ENCODE measurements at regions not wholly inside any gene's neighbourhood (a gene's known extent, or its start where the extent isn't known, plus 50 kb on each side); places are given as distances from the start of the nearest gene placed in this dataset.

DNA sequence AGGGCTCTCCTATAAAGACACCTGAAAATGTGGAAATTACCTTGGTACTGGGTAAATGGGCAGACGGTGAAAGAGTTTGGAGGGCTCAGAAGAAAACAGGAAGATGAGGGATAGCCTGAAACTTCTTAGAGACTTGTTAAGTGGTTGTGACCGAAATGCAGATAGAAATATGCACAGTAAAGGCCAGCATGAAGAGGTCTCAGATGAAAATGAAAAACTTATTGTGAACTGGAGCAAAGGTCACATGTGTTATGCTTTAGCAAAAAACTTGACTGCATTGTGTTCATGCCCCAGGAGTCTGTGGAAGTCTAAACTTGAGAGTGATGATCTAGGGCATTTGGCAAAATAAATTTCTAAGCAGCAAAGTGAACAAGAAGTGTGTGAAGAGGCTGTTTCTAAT is 137.1 kb downstream of the CBLN2 start:
- no peak overlapping the region for H3K27ac Mint-ChIP-seq
- no peak for DNase-seq
- H3K36me3 ChIP-seq (replicated peaks in 1 of 2; ENCODE audit: control insufficient read depth in 1 of 2, insufficient read depth in 2 of 2, low read length in 2 of 2) = no peaks in the 10 kb centered on the region
- H3K27me3 Mint-ChIP-seq (ENCODE audit: low read depth in 3 of 3) = peaks cover 0 to 3% (median 0%) of the 10 kb centered on the region in 3 donors
- WGBS (ENCODE audit: insufficient coverage) = 88% methylated on average over 2 of the region's 2 CpGs
- no peak overlapping the region for H3K9ac ChIP-seq (ENCODE audit: insufficient read depth, low read length, poor library complexity, severe bottlenecking)
- TF ChIP-seq, protein P1, sequence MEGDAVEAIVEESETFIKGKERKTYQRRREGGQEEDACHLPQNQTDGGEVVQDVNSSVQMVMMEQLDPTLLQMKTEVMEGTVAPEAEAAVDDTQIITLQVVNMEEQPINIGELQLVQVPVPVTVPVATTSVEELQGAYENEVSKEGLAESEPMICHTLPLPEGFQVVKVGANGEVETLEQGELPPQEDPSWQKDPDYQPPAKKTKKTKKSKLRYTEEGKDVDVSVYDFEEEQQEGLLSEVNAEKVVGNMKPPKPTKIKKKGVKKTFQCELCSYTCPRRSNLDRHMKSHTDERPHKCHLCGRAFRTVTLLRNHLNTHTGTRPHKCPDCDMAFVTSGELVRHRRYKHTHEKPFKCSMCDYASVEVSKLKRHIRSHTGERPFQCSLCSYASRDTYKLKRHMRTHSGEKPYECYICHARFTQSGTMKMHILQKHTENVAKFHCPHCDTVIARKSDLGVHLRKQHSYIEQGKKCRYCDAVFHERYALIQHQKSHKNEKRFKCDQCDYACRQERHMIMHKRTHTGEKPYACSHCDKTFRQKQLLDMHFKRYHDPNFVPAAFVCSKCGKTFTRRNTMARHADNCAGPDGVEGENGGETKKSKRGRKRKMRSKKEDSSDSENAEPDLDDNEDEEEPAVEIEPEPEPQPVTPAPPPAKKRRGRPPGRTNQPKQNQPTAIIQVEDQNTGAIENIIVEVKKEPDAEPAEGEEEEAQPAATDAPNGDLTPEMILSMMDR (IDR thresholded peaks at IDR 0.05) = no peak
- no peaks in the 10 kb centered on the region for H3K79me2 ChIP-seq (ENCODE audit: insufficient read depth, low read length)
- intact Hi-C loops (cut with micrococcal nuclease) = no loop called here
- no peaks in the 10 kb centered on the region for H3K36me3 Mint-ChIP-seq
- H3K4me1 ChIP-seq (ENCODE audit: control insufficient read depth in 1 of 2, insufficient read depth in 2 of 2, low read length in 2 of 2) = no peaks in the 10 kb centered on the region
- H3K27ac ChIP-seq (ENCODE audit: low read depth in 1 of 2, low read length in 2 of 2) = no peak overlapping the region
- H3K4me2 ChIP-seq (replicated peaks; ENCODE audit: extremely low read depth, low read length, poor library complexity, severe bottlenecking) = no peak overlapping the region
- H3K4me1 Mint-ChIP-seq = no peaks in the 10 kb centered on the region
- peaks cover 0 to 10% (median 3%) of the 10 kb centered on the region in 7 donors for H3K9me3 Mint-ChIP-seq
- H3K27me3 ChIP-seq (ENCODE audit: control insufficient read depth in 2 of 2, insufficient read depth in 2 of 2, low read length in 2 of 2) = no peaks in the 10 kb centered on the region
- H3K9me3 ChIP-seq (replicated peaks in 1 of 2; ENCODE audit: control insufficient read depth in 1 of 2, insufficient read depth in 1 of 2, low read length in 2 of 2) = peaks cover 3 to 6% of the 10 kb centered on the region in 2 donors
- no peaks in the 10 kb centered on the region for H4K20me1 ChIP-seq (ENCODE audit: insufficient read depth, low read length)
- no peak overlapping the region for H3K4me3 ChIP-seq (replicated peaks in 1 of 3; ENCODE audit: low read depth in 2 of 3, low read length in 3 of 3)
- H2AFZ ChIP-seq (ENCODE audit: insufficient read depth, low read depth, low read length, poor library complexity, severe bottlenecking) = no peak overlapping the region
- H3K4me3 Mint-ChIP-seq = no peak overlapping the region

DNA sequence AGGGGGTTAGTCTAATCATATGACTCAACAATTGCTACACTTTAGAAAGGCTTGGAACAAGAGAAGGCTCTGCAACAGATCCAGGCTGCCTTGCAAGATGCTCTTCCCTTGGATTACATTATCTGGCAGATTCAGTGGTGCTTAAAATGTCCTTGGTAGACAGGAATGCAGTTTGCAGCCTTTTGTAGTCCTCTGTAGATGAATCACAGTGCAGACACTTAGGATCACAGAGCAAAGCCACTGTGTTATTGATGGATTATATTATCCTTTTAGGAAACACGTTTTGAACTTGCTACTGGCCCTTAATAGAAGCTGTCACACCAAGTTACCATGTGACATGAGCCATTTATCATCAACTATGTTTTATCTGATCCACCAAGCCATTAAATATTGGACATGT is 152.2 kb downstream of the CBLN2 start:
- no peak overlapping the region for H2AFZ ChIP-seq (ENCODE audit: insufficient read depth, low read depth, low read length, poor library complexity, severe bottlenecking)
- H3K27me3 ChIP-seq (ENCODE audit: control insufficient read depth in 2 of 2, insufficient read depth in 2 of 2, low read length in 2 of 2) = no peaks in the 10 kb centered on the region
- no peak overlapping the region for H3K27ac ChIP-seq (ENCODE audit: low read depth in 1 of 2, low read length in 2 of 2)
- peaks cover 0 to 2% of the 10 kb centered on the region in 2 donors for H3K9me3 ChIP-seq (replicated peaks in 1 of 2; ENCODE audit: control insufficient read depth in 1 of 2, insufficient read depth in 1 of 2, low read length in 2 of 2)
- Mint-ChIP-seq H3K4me3 (no peak overlapping the region), H3K9me3 (peaks cover 0 to 7% (median 4%) of the 10 kb centered on the region in 7 donors), H3K36me3 (no peaks in the 10 kb centered on the region), H3K27ac (no peak overlapping the region), H3K4me1 (no peaks in the 10 kb centered on the region), H3K27me3 (ENCODE audit: low read depth in 3 of 3) (no peaks in the 10 kb centered on the region)
- H4K20me1 ChIP-seq (ENCODE audit: insufficient read depth, low read length) = no peaks in the 10 kb centered on the region
- WGBS (ENCODE audit: insufficient coverage) = 29% methylated on average over 1 of the region's 1 CpG
- H3K4me1 ChIP-seq (ENCODE audit: control insufficient read depth in 1 of 2, insufficient read depth in 2 of 2, low read length in 2 of 2) = no peaks in the 10 kb centered on the region
- no peak overlapping the region for H3K4me3 ChIP-seq (replicated peaks in 1 of 3; ENCODE audit: low read depth in 2 of 3, low read length in 3 of 3)
- intact Hi-C loops (cut with micrococcal nuclease) = no loop called here
- TF ChIP-seq, protein P1 (IDR thresholded peaks at IDR 0.05) = no peak
- no peaks in the 10 kb centered on the region for H3K36me3 ChIP-seq (replicated peaks in 1 of 2; ENCODE audit: control insufficient read depth in 1 of 2, insufficient read depth in 2 of 2, low read length in 2 of 2)
- H3K79me2 ChIP-seq (ENCODE audit: insufficient read depth, low read length) = no peaks in the 10 kb centered on the region
- DNase-seq = no peak
- H3K9ac ChIP-seq (ENCODE audit: insufficient read depth, low read length, poor library complexity, severe bottlenecking) = no peak overlapping the region
- no peak overlapping the region for H3K4me2 ChIP-seq (replicated peaks; ENCODE audit: extremely low read depth, low read length, poor library complexity, severe bottlenecking)

Measured in CD14-positive monocyte (primary cell).